HL-60/S4 treated with retinoic acid at 250 ng/mL for 4 days and 3 days (cell line): ENCODE measurements at regions not wholly inside any gene's neighbourhood (a gene's known extent, or its start where the extent isn't known, plus 50 kb on each side); places are given as distances from the start of the nearest gene placed in this dataset.
"Not testable (repeated sequence)": the region's sequence is repeated elsewhere in the genome, so short reads cannot be mapped to it uniquely, and the experiment has no call there.

Experiments used
- in situ Hi-C: fragments of 300-500 bp; cut with MboI; formaldehyde crosslinking; loops from 2 replicates; pipeline ENCODE4 v1.7.0; 2022; ENCODE audit warnings: low sequenced_read_pairs

DNA sequence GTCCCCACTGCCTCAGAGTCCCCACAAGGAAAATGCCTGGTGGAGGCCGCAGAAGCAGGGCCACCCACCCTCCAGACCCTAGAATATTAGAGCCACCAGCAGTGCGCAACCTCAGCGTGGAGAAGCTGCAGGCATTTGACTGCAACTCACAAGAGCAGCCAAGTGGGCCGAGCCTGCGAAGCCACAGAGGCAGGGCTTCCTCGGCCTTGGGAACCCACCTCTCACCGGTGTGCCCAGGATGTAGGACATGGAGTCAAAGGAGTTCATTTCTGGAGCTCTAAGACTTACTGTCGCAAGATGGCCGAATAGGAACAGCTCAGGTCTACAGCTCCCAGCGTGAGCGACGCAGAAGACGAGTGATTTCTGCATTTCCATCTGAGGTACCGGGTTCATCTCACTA is 397.9 kb upstream of the PIK3R1 start:
- in situ Hi-C loops: no loop called here

DNA sequence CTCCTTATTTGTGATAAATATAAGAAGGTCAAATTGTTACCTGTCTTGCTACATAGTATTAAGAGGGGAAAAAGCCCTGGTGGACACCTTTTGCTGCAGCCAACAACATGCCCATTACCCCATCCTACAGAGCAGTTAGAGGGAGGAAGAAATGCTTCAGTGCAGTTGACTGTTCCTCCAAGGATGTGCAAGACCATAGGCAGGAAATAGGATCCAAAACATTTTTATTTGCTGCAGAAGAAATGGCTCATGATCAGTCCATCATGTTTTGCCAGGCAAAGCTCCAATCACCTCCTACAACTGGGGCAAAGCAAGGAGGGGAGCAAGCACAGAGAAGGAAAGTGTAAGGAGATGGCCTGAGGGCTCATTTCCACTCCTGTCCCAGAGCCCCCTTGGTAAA is 399.1 kb upstream of the PIK3R1 start:
- in situ Hi-C loops: no loop called here

DNA sequence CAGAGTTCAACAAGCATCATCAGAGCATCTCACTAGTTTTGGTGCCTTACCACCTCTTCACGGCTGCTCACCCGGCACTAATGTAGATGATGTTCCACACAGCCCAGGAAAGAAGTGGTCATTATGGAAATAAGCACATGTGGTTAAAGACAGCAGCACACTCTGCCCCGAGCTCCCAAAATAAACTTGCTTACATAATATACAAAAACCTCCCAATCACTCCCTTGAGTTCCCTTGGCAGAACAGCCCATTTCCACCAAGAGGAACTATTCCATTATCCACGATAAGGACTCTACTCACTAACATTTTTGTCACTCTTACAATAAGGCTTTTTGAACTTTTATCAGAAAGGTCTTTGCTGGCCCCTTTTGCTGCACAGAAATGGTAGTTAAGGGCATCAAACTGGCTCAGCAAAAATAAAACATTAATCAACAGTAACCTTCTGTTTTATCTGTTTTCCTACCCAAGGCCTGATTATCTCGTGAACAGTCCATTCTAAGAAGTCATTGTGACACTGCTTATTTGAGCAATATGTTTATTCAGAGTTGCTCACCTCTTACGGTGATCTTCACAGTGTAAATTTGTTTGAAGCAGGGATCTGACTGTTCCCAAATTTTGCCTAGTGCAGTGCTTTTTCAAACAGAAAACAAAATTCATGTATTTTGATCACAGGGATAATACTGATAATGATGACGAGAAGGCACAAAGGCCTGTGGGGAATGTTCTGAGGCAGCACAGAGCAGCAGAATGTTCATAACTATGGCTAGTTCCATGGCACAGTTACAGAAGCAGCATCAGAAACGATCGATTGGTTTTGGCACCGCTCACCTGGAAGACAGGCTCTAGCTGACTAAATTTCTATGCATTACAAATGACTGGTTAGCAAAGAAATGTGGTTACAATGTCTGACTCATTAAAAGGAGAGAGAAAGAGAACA is 399.8 kb upstream of the PIK3R1 start:
- in situ Hi-C loops: no loop called here

- in situ Hi-C loops: no loop called here
Measured at GRCh38 chr5:67814569-67815311, 400.8 kb upstream of the PIK3R1 start.

GRCh38 chr5:67813877-67814539 is 401.5 kb upstream of the PIK3R1 start:
- in situ Hi-C loops: no loop called here

GRCh38 chr5:67809589-67809988 is 406.0 kb upstream of the PIK3R1 start:
- in situ Hi-C loops: no loop called here

GRCh38 chr5:67808340-67808739 is 407.2 kb upstream of the PIK3R1 start:
- in situ Hi-C loops: no loop called here

- in situ Hi-C loops: no loop called here
Measured at GRCh38 chr5:67807439-67807888, 408.1 kb upstream of the PIK3R1 start.

- in situ Hi-C loops: no loop called here
Measured at GRCh38 chr5:67806654-67807438, 408.7 kb upstream of the PIK3R1 start.

DNA sequence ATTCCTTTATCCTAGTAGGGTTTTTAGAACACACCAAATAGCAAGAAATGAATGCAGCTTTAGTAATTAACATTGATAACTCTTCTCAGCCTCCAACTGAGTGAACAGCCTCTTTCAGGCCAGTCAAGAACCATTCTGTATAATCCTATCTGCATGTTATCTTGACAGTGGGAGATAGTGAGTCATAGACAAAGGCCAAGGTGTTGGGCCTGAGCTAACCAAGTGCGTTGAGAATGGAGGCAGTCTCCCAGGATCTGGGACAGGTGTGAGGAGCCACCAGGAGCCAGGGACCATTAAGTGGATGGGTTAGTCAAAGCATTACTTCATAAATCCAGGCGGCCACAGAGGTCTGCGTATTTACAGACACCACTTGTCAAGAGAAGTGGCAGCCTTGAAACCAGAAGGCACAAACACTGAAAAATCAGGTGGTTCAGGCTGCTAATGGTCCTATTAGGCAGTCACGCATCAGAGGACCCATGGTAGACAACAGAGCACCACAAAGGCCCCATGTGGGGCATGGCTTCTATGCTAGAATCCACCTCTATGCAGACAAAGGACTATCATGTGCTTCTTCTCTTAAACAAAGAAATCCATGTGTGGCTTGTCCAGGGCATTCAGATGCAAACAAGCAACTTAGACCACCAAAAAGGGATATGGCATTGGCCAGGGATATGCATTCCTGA is 409.7 kb upstream of the PIK3R1 start:
- in situ Hi-C loops: no loop called here

DNA sequence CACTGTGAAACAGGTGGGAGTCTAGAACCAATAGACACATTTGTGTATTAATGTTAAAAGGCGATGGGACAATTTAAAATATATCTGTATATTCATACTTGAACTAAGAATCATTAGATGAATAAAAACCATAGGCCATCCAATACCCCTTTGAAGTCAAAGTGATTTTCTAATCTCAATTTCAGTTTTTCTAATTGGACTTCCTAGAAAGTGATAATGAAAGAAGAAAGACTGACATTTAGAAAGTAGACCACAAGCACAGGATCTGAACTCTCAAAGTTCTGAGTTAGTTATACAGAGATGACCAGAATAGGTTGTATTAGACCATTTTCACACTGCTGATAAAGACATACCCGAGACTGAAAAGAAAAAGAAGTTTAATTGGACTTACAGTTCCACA is 412.8 kb upstream of the PIK3R1 start:
- in situ Hi-C loops: no loop called here

GRCh38 chr5:67799732-67800234 is 415.8 kb upstream of the PIK3R1 start:
- in situ Hi-C loops: no loop called here

GRCh38 chr5:67798470-67798869 is 417.1 kb upstream of the PIK3R1 start:
- in situ Hi-C loops: not testable (repeated sequence)

DNA sequence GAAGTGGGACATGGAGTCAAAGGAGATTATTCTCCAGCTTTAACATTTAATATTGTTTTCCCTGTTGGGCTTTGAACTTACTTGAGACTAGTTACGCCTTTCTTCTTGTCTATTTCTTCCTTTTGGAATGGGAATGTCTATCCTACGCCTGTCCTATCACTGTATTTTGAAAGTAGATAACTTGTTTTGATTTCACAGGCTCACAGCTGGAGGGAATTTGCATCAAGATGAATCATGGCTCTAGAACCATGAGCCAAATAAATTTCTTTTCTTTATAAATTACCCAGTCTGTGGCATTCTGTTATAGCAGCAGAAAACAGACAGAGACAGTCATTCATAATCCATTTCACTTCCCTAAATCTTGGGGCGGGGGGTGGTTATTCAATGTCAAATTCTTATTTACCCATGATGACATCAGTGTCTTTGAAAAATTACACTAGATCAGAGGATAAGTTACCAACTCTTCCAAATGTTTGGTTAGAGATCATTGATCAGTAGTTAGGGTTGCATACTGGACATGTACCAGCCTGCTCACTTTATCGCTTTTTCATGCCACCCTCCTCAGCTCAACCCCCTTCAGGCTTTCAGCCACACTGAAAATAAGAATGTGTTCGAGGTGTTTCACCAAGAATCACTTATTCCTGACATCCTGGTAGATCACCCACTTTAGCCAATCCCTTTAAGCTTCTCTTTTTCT is 419.6 kb upstream of the PIK3R1 start:
- in situ Hi-C loops: no loop called here

DNA sequence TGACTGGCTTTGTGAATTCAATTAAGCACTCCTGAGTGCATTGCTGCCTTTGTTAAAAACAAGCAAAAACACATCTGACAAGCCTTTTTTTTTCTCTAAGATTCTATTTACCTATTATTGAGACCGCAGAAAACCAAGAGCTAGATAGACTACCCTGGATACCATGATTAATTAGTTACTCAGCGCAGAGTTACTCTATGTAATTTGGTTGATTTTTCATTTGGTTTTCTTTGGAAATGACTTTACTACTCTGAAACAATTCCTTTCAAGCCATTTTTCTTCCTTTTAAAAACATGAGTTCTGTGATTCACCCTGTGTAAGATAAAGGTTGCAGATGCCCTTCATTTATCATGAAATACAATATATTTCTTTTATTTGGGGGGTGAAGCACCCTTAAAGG is 421.6 kb upstream of the PIK3R1 start:
- in situ Hi-C loops: no loop called here

- in situ Hi-C loops: no loop called here
Measured at GRCh38 chr5:67793418-67793817, 422.1 kb upstream of the PIK3R1 start.

DNA sequence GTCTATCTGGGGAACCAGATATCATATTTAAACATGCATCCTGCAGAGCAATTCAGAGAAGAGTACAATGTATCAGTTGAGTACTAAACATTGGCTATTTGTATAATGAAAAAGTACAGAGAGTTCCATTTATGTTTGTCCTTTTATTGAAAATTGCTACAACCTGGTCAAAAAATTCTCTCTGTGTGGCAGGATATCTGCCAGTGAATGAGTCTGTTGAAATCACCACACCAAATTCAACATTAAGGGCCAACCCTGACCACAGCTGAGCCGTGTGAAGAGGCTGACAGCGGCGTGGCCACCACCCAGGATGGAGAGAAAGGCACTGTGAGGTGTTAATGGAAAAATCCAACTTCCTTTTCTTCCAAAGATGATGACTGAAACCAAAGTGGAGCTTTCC is 422.7 kb upstream of the PIK3R1 start:
- in situ Hi-C loops: no loop called here

- in situ Hi-C loops: no loop called here
Measured at GRCh38 chr5:67790390-67790789, 425.2 kb upstream of the PIK3R1 start.

DNA sequence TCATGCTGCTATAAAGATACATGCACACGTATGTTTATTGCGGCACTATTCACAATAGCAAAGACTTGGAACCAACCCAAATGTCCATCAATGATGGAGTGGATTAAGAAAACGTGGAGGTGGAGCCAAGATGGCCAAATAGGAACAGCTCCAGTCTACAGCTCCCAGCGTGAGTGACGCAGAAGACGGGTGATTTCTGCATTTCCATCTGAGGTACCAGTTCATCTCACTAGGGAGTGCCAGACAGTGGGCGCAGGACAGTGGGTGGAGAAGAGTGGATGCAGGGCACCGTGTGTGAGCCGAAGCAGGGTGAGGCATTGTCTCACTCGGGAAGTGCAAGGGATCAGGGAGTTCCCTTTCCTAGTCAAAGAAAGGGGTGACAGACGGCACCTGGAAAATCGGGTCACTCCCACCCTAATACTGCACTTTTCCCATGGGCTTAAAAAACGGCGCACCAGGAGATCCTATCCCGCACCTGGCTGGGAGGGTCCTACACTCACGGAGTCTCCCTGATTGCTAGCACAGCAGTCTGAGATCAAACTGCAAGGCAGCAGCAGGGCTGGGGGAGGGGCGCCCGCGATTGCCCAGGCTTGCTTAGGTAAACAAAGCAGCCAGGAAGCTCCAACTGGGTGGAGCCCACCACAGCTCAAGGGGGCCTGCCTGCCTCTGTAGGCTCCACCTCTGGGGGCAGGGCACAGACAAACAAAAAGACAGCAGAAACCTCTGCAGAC is 435.5 kb upstream of the PIK3R1 start:
- in situ Hi-C loops: not testable (repeated sequence)
